ENCODE measurements at regions not wholly inside any gene's neighbourhood (a gene's known extent, or its start where the extent isn't known, plus 50 kb on each side); places are given as distances from the start of the nearest gene placed in this dataset.

- H3K4me2 ChIP-seq (ENCODE audit: insufficient read depth, low read length): no peak overlapping the region
- ATAC-seq (ENCODE audit: insufficient read depth, low read depth) (no peak), DNase-seq (no peak)
- H3K27ac ChIP-seq (ENCODE audit: low read length): no peak overlapping the region
- no peaks in the 10 kb centered on the region for H3K36me3 ChIP-seq (ENCODE audit: insufficient read depth, low read length)
- TF ChIP-seq EZH2 (IDR thresholded peaks at IDR 0.05; ENCODE audit: borderline replicate concordance, low read depth, low read length, severe bottlenecking): no peak
- no peak for TF ChIP-seq CTCF (IDR thresholded peaks at IDR 0.05; ENCODE audit: borderline replicate concordance, extremely low read depth, low read length, poor library complexity, severe bottlenecking)
- H3K4me3 ChIP-seq (ENCODE audit: low read depth in 1 of 2, low read length in 2 of 2): no peak overlapping the region
- no peak overlapping the region for H2AFZ ChIP-seq (ENCODE audit: low read depth, low read length)
- no peak overlapping the region for H3K9ac ChIP-seq (ENCODE audit: low read depth, low read length)
- H4K20me1 ChIP-seq (ENCODE audit: insufficient read depth, low read length): no peaks in the 10 kb centered on the region
- no peaks in the 10 kb centered on the region for H3K9me3 ChIP-seq (ENCODE audit: insufficient read depth, low read length, severe bottlenecking)
- no peaks in the 10 kb centered on the region for H3K27me3 ChIP-seq (ENCODE audit: insufficient read depth, low read length, poor library complexity)
- no peaks in the 10 kb centered on the region for H3K79me2 ChIP-seq (ENCODE audit: insufficient read depth, low read length)
- no peaks in the 10 kb centered on the region for H3K4me1 ChIP-seq (ENCODE audit: insufficient read depth, low read length)
Measured at GRCh38 chr7:124257638-124258308, 224.9 kb upstream of the TMEM229A start.

GRCh38 chr7:124255041-124255655 is 222.3 kb upstream of the TMEM229A start:
- H3K27me3 ChIP-seq (ENCODE audit: insufficient read depth, low read length, poor library complexity): no peaks in the 10 kb centered on the region
- H3K4me1 ChIP-seq (ENCODE audit: insufficient read depth, low read length): no peaks in the 10 kb centered on the region
- no peaks in the 10 kb centered on the region for H3K36me3 ChIP-seq (ENCODE audit: insufficient read depth, low read length)
- no peak for TF ChIP-seq EZH2 (IDR thresholded peaks at IDR 0.05; ENCODE audit: borderline replicate concordance, low read depth, low read length, severe bottlenecking)
- TF ChIP-seq CTCF (IDR thresholded peaks at IDR 0.05; ENCODE audit: borderline replicate concordance, extremely low read depth, low read length, poor library complexity, severe bottlenecking): no peak
- no peaks in the 10 kb centered on the region for H4K20me1 ChIP-seq (ENCODE audit: insufficient read depth, low read length)
- no peak overlapping the region for H2AFZ ChIP-seq (ENCODE audit: low read depth, low read length)
- no peak for DNase-seq
- ATAC-seq (ENCODE audit: insufficient read depth, low read depth): no peak
- H3K9me3 ChIP-seq (ENCODE audit: insufficient read depth, low read length, severe bottlenecking): no peaks in the 10 kb centered on the region
- no peak overlapping the region for H3K9ac ChIP-seq (ENCODE audit: low read depth, low read length)
- no peak overlapping the region for H3K27ac ChIP-seq (ENCODE audit: low read length)
- no peak overlapping the region for H3K4me3 ChIP-seq (ENCODE audit: low read depth in 1 of 2, low read length in 2 of 2)
- H3K4me2 ChIP-seq (ENCODE audit: insufficient read depth, low read length): no peak overlapping the region
- H3K79me2 ChIP-seq (ENCODE audit: insufficient read depth, low read length): no peaks in the 10 kb centered on the region

- TF ChIP-seq CTCF (IDR thresholded peaks at IDR 0.05; ENCODE audit: borderline replicate concordance, extremely low read depth, low read length, poor library complexity, severe bottlenecking): no peak
- TF ChIP-seq EZH2 (IDR thresholded peaks at IDR 0.05; ENCODE audit: borderline replicate concordance, low read depth, low read length, severe bottlenecking): no peak
- Histone ChIP-seq H3K9ac (ENCODE audit: low read depth, low read length) (no peak overlapping the region), H3K4me1 (ENCODE audit: insufficient read depth, low read length) (no peaks in the 10 kb centered on the region), H3K36me3 (ENCODE audit: insufficient read depth, low read length) (no peaks in the 10 kb centered on the region), H4K20me1 (ENCODE audit: insufficient read depth, low read length) (no peaks in the 10 kb centered on the region), H3K27ac (ENCODE audit: low read length) (no peak overlapping the region), H3K27me3 (ENCODE audit: insufficient read depth, low read length, poor library complexity) (no peaks in the 10 kb centered on the region), H3K4me3 (ENCODE audit: low read depth in 1 of 2, low read length in 2 of 2) (no peak overlapping the region), H3K79me2 (ENCODE audit: insufficient read depth, low read length) (no peaks in the 10 kb centered on the region), H3K4me2 (ENCODE audit: insufficient read depth, low read length) (no peak overlapping the region), H2AFZ (ENCODE audit: low read depth, low read length) (no peak overlapping the region), H3K9me3 (ENCODE audit: insufficient read depth, low read length, severe bottlenecking) (no peaks in the 10 kb centered on the region)
- ATAC-seq (ENCODE audit: insufficient read depth, low read depth) (no peak), DNase-seq (no peak)
Measured at GRCh38 chr7:124254396-124254795, 221.5 kb upstream of the TMEM229A start.
